H9 (cell line): ENCODE measurements at regions not wholly inside any gene's neighbourhood (a gene's known extent, or its start where the extent isn't known, plus 50 kb on each side); places are given as distances from the start of the nearest gene placed in this dataset.

Source experiments
- DNase-seq: peaks from one replicate; pipeline ENCODE4 v3.0.0-alpha.2; 2017
- H2AFZ ChIP-seq: one replicate; pipeline ENCODE4 v1.6.1; 2013; ENCODE audit warnings: mild to moderate bottlenecking, low read length, control low read depth, moderate library complexity
- H2AK5ac ChIP-seq: 2 replicates; pipeline ENCODE4 v1.6.1; 2013; ENCODE audit warnings: low read length, control low read depth, mixed read lengths; ENCODE audit not compliant: insufficient read length
- H2BK120ac ChIP-seq: one replicate; pipeline ENCODE4 v1.6.1; 2013; ENCODE audit warnings: low read depth, mild to moderate bottlenecking, low read length, control low read depth, inconsistent platforms; ENCODE audit not compliant: poor library complexity, severe bottlenecking
- H2BK12ac ChIP-seq: 2 replicates; pipeline ENCODE4 v1.6.1; 2013; ENCODE audit warnings: low read length, control low read depth, mixed read lengths, low read depth; ENCODE audit not compliant: insufficient read length
- H2BK15ac ChIP-seq: 2 replicates; pipeline ENCODE4 v1.6.1; 2013; ENCODE audit warnings: low read depth, low read length, control low read depth
- H2BK20ac ChIP-seq: one replicate; pipeline ENCODE4 v1.6.1; 2013; ENCODE audit warnings: low read depth, mild to moderate bottlenecking, low read length, control low read depth, inconsistent platforms; ENCODE audit not compliant: poor library complexity, severe bottlenecking
- H2BK5ac ChIP-seq: 2 replicates; pipeline ENCODE4 v1.6.1; 2013; ENCODE audit warnings: low read length, control low read depth, mixed read lengths; ENCODE audit not compliant: insufficient read length
- H3K14ac ChIP-seq: 2 replicates; pipeline ENCODE4 v1.6.1; 2013; ENCODE audit warnings: low read length, control low read depth; ENCODE audit not compliant: insufficient read depth
- H3K18ac ChIP-seq: 2 replicates; pipeline ENCODE4 v1.6.1; 2013; ENCODE audit warnings: low read depth, mild to moderate bottlenecking, mixed read lengths, low read length, control low read depth; ENCODE audit not compliant: insufficient read length
- H3K23ac ChIP-seq: 2 replicates; pipeline ENCODE4 v1.6.1; 2013; ENCODE audit warnings: low read length, control low read depth, mixed read lengths, low read depth; ENCODE audit not compliant: insufficient read length
- H3K23me2 ChIP-seq: 2 replicates; pipeline ENCODE4 v1.6.1; 2013; ENCODE audit warnings: low read depth, mild to moderate bottlenecking, mixed read lengths, low read length, control low read depth; ENCODE audit not compliant: insufficient read length, poor library complexity, severe bottlenecking
- H3K27ac ChIP-seq: 2 replicates; pipeline ENCODE4 v1.5.1; 2013; ENCODE audit warnings: low read length, control low read depth, mixed read lengths, low read depth; ENCODE audit not compliant: insufficient read length
- H3K27me3 ChIP-seq: 2 replicates; pipeline ENCODE4 v1.6.1; 2013; ENCODE audit warnings: low read length, control low read depth, inconsistent platforms; ENCODE audit not compliant: insufficient read depth
- H3K4ac ChIP-seq: 2 replicates; pipeline ENCODE4 v1.6.1; 2013; ENCODE audit warnings: low read depth, mild to moderate bottlenecking, control low read depth, inconsistent platforms, low read length, moderate library complexity
- H3K4me1 ChIP-seq: 2 replicates; pipeline ENCODE4 v1.6.1; 2013; ENCODE audit warnings: low read length, control low read depth, inconsistent platforms; ENCODE audit not compliant: insufficient read depth
- H3K4me2 ChIP-seq: 2 replicates; pipeline ENCODE4 v1.6.1; 2013; ENCODE audit warnings: low read length, control low read depth, mixed read lengths; ENCODE audit not compliant: insufficient read length, insufficient read depth
- H3K56ac ChIP-seq: 2 replicates; pipeline ENCODE4 v1.6.1; 2013; ENCODE audit warnings: low read depth, mild to moderate bottlenecking, mixed read lengths, low read length, control low read depth; ENCODE audit not compliant: insufficient read length
- H3K79me1 ChIP-seq: 2 replicates; pipeline ENCODE4 v1.6.1; 2013; ENCODE audit warnings: low read depth, mild to moderate bottlenecking, moderate library complexity, low read length, control low read depth, inconsistent platforms; ENCODE audit not compliant: insufficient read depth, poor library complexity, severe bottlenecking
- H3K79me2 ChIP-seq: 2 replicates; pipeline ENCODE4 v1.6.1; 2013; ENCODE audit warnings: low read length, control low read depth, inconsistent platforms; ENCODE audit not compliant: insufficient read depth
- H3K9ac ChIP-seq: 2 replicates; pipeline ENCODE4 v1.6.1; 2013; ENCODE audit warnings: low read length, control low read depth, mixed read lengths; ENCODE audit not compliant: insufficient read length; ENCODE audit errors: extremely low read depth
- H3K9me3 ChIP-seq: one replicate; pipeline ENCODE4 v1.6.1; 2013; ENCODE audit warnings: low read depth, low read length, inconsistent platforms; ENCODE audit not compliant: control insufficient read depth
- H3T11ph ChIP-seq: one replicate; pipeline ENCODE4 v1.6.1; 2013; ENCODE audit warnings: mild to moderate bottlenecking, low read length, control low read depth, inconsistent platforms
- H4K20me1 ChIP-seq: one replicate; pipeline ENCODE4 v1.6.1; 2013; ENCODE audit not compliant: control insufficient read depth, insufficient read length, insufficient read depth
- H4K5ac ChIP-seq: 2 replicates; pipeline ENCODE4 v1.6.1; 2013; ENCODE audit warnings: low read depth, mild to moderate bottlenecking, mixed read lengths, low read length, control low read depth; ENCODE audit not compliant: insufficient read length
- H4K8ac ChIP-seq: replicated peaks from 2 replicates; pipeline ENCODE4 v1.6.1; 2013; ENCODE audit warnings: low read length, control low read depth, mixed read lengths, low read depth; ENCODE audit not compliant: insufficient read length
- H4K91ac ChIP-seq: 2 replicates; pipeline ENCODE4 v1.6.1; 2013; ENCODE audit warnings: low read depth, mild to moderate bottlenecking, moderate library complexity, mixed read lengths, low read length, control low read depth; ENCODE audit not compliant: insufficient read length
- H3K27ac Mint-ChIP-seq, 3 experiments: 2 replicates in 2 of 3; 3 replicates in 1 of 3; pipeline ENCODE4 v1.8.0; 2020 to 2021; ENCODE audit warnings: mixed read lengths in 3 of 3, mild to moderate bottlenecking in 1 of 3, moderate library complexity in 1 of 3
- H3K27me3 Mint-ChIP-seq: 2 replicates; pipeline ENCODE4 v1.8.0; 2021; ENCODE audit warnings: low read depth, mild to moderate bottlenecking, moderate library complexity, mixed read lengths
- H3K36me3 Mint-ChIP-seq, 3 experiments: 2 replicates in 2 of 3; 3 replicates in 1 of 3; pipeline ENCODE4 v1.8.0; 2020 to 2021; ENCODE audit warnings: low read depth in 3 of 3, mixed read lengths in 3 of 3; ENCODE audit not compliant: insufficient read depth in 1 of 3
- H3K4me1 Mint-ChIP-seq, 2 experiments: 2 replicates each; pipeline ENCODE4 v1.8.0; 2020; ENCODE audit warnings: mixed read lengths in 2 of 2
- H3K4me3 Mint-ChIP-seq, 2 experiments: 2 replicates in 1 of 2; 3 replicates in 1 of 2; pipeline ENCODE4 v1.8.0; 2020 to 2021; ENCODE audit warnings: mild to moderate bottlenecking in 2 of 2, mixed read lengths in 2 of 2, moderate library complexity in 1 of 2
- H3K9me3 Mint-ChIP-seq, 2 experiments: 2 replicates in 1 of 2; 3 replicates in 1 of 2; pipeline ENCODE4 v1.8.0; 2020; ENCODE audit warnings: mild to moderate bottlenecking in 2 of 2, mixed read lengths in 2 of 2, moderate library complexity in 1 of 2
- CTCF ChIP-seq: fragments of 200-600 bp; sonication (generic); conservative IDR thresholded peaks from 3 replicates; pipeline ENCODE4 v1.8.0; 2021; ENCODE audit warnings: antibody characterized with exemption, mild to moderate bottlenecking
- WGBS: extraction: QIAGEN DNeasy Blood & Tissue Kit; methylation state at CpG from one replicate; pipeline ENCODE4 v1.1.7; 2013; ENCODE audit warnings: missing lambda C conversion rate, low lambda C conversion rate, mixed read lengths; ENCODE audit not compliant: insufficient read length; ENCODE audit errors: extremely low coverage; 5-methylcytosine and 5-hydroxymethylcytosine counted together

GRCh38 chr1:226481133-226481532 lies 67.4 kb upstream of the STUM start:
- Histone ChIP-seq H3T11ph (no peak overlapping the region), H3K23me2 (no peaks in the 10 kb centered on the region), H3K79me1 (no peaks in the 10 kb centered on the region), H3K56ac (no peak overlapping the region), H3K9me3 (no peaks in the 10 kb centered on the region), H3K27ac (no peak overlapping the region), H4K91ac (no peak overlapping the region), H2BK12ac (no peak overlapping the region), H3K4me2 (no peak overlapping the region), H3K18ac (no peak overlapping the region), H3K79me2 (no peaks in the 10 kb centered on the region), H3K9ac (no peak overlapping the region), H2BK120ac (no peak overlapping the region), H4K8ac (no peak overlapping the region), H3K27me3 (no peaks in the 10 kb centered on the region), H2AFZ (no peak overlapping the region), H3K14ac (no peak overlapping the region), H2BK5ac (no peak overlapping the region), H3K23ac (no peak overlapping the region), H2BK15ac (no peak overlapping the region), H3K4me1 (no peaks in the 10 kb centered on the region), H2AK5ac (no peak overlapping the region), H3K4ac (no peak overlapping the region), H4K20me1 (no peaks in the 10 kb centered on the region), H2BK20ac (no peak overlapping the region), H4K5ac (no peak overlapping the region)
- Mint-ChIP-seq H3K27ac (no peak overlapping the region), H3K4me1 (peaks cover 6 to 11% of the 10 kb centered on the region in 2 experiments; a peak in 3 of 4 replicates), H3K36me3 (no peaks in the 10 kb centered on the region), H3K4me3 (no peak overlapping the region), H3K9me3 (no peaks in the 10 kb centered on the region), H3K27me3 (peaks cover 18% of the 10 kb centered on the region)
- no CpG with 5 or more reads among the region's 4 CpGs for WGBS
- no peak for TF ChIP-seq CTCF
- no peak for DNase-seq
